Hepatocyte (in vitro differentiated cells): ENCODE measurements at regions not wholly inside any gene's neighbourhood (a gene's known extent, or its start where the extent isn't known, plus 50 kb on each side); places are given as distances from the start of the nearest gene placed in this dataset.
A peak's percentile ranks its signal among the peaks of the same experiment; 100 is the strongest.

Source experiments
- DNase-seq: peaks from one replicate; pipeline ENCODE4 v3.0.0-alpha.2; 2016; ENCODE audit warnings: low spot score
- H2AFZ ChIP-seq: fragments of 200-600 bp; sonication (generic); 2 replicates; pipeline ENCODE4 v1.6.0; 2016; ENCODE audit warnings: antibody characterized with exemption, mild to moderate bottlenecking
- H3K27ac ChIP-seq: fragments of 200-600 bp; sonication (generic); 2 replicates; pipeline ENCODE4 v1.5.1; 2016; ENCODE audit warnings: mild to moderate bottlenecking
- H3K27me3 ChIP-seq: fragments of 200-600 bp; sonication (generic); 2 replicates; pipeline ENCODE4 v1.6.1; 2016
- H3K36me3 ChIP-seq: fragments of 200-600 bp; sonication (generic); replicated peaks from 2 replicates; pipeline ENCODE4 v1.5.1; 2016; ENCODE audit warnings: low read depth; ENCODE audit not compliant: insufficient read depth
- H3K4me1 ChIP-seq: fragments of 200-600 bp; sonication (generic); 2 replicates; pipeline ENCODE4 v1.5.1; 2016; ENCODE audit warnings: mild to moderate bottlenecking, moderate library complexity; ENCODE audit not compliant: insufficient read depth
- H3K4me2 ChIP-seq: fragments of 200-600 bp; sonication (generic); 2 replicates; pipeline ENCODE4 v1.6.0; 2016
- H3K4me3 ChIP-seq: fragments of 200-600 bp; sonication (generic); 2 replicates; pipeline ENCODE4 v1.5.1; 2016; ENCODE audit warnings: mild to moderate bottlenecking
- H3K79me2 ChIP-seq: fragments of 200-600 bp; sonication (generic); 2 replicates; pipeline ENCODE4 v1.6.0; 2017; ENCODE audit warnings: mild to moderate bottlenecking
- H3K9me2 ChIP-seq: fragments of 200-600 bp; sonication (generic); replicated peaks from 2 replicates; pipeline ENCODE4 v1.6.0; 2017; ENCODE audit warnings: mild to moderate bottlenecking; ENCODE audit not compliant: insufficient read depth
- H3K9me3 ChIP-seq: fragments of 200-600 bp; sonication (generic); 2 replicates; pipeline ENCODE4 v1.5.1; 2016; ENCODE audit warnings: low read depth, mild to moderate bottlenecking
- H4K20me1 ChIP-seq: fragments of 200-600 bp; sonication (generic); 2 replicates; pipeline ENCODE4 v1.6.0; 2016; ENCODE audit warnings: mild to moderate bottlenecking; ENCODE audit not compliant: insufficient read depth, poor library complexity, severe bottlenecking
- EZH2 ChIP-seq: fragments of 200-600 bp; sonication (generic); IDR thresholded peaks from 2 replicates; pipeline ENCODE4 v1.6.1; 2016; ENCODE audit warnings: antibody characterized with exemption, mild to moderate bottlenecking, borderline replicate concordance
- EZH2phosphoT487 ChIP-seq: fragments of 200-600 bp; sonication (generic); IDR thresholded peaks from one replicate; pipeline ENCODE4 v1.6.1; 2018; ENCODE audit warnings: antibody characterized with exemption, mild to moderate bottlenecking, low read depth, moderate library complexity; ENCODE audit not compliant: unreplicated experiment, severe bottlenecking
- WGBS: methylation state at CpG from one replicate; pipeline ENCODE4 v1.1.6; 2016; ENCODE audit warnings: low lambda C conversion rate; ENCODE audit errors: missing lambda C conversion rate; 5-methylcytosine and 5-hydroxymethylcytosine counted together
- TF ChIP-seq, protein P1 (sequence below): fragments of 200-600 bp; sonication (generic); IDR thresholded peaks from 2 replicates; pipeline ENCODE4 v1.5.1; 2016; ENCODE audit warnings: antibody characterized with exemption, mild to moderate bottlenecking; ENCODE audit not compliant: poor library complexity

DNA sequence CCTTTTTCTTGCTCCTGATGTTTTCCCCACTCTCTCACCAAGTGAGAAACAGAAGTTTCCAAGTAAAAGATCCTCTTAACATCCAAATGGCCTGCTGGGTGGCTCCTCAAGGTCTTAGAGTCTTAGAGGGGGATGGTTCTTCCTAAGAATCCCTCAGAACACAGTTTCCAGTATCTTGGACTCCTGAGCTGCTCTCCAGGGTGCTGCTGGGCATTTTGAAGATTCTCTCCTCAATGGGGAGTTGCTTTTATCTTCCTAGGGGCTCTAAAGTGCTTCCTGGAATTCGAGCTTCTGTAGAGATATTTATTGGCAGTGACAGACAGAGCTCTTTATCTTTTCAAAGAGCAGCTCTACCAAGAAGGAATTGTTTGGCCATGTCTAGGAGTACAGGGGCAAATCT, 70.8 kb upstream of the SLC35B3 start:
- no peaks in the 10 kb centered on the region for H3K36me3 ChIP-seq
- no peak overlapping the region for H3K4me2 ChIP-seq
- 0% methylated on average over 1 of the region's 1 CpG for WGBS
- no peaks in the 10 kb centered on the region for H4K20me1 ChIP-seq
- H3K4me1 ChIP-seq: no peaks in the 10 kb centered on the region
- TF ChIP-seq EZH2 (no peak), EZH2phosphoT487 (no peak)
- TF ChIP-seq, protein P1, sequence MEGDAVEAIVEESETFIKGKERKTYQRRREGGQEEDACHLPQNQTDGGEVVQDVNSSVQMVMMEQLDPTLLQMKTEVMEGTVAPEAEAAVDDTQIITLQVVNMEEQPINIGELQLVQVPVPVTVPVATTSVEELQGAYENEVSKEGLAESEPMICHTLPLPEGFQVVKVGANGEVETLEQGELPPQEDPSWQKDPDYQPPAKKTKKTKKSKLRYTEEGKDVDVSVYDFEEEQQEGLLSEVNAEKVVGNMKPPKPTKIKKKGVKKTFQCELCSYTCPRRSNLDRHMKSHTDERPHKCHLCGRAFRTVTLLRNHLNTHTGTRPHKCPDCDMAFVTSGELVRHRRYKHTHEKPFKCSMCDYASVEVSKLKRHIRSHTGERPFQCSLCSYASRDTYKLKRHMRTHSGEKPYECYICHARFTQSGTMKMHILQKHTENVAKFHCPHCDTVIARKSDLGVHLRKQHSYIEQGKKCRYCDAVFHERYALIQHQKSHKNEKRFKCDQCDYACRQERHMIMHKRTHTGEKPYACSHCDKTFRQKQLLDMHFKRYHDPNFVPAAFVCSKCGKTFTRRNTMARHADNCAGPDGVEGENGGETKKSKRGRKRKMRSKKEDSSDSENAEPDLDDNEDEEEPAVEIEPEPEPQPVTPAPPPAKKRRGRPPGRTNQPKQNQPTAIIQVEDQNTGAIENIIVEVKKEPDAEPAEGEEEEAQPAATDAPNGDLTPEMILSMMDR: no peak
- peak; percentile 4 for DNase-seq
- H3K9me2 ChIP-seq: no peaks in the 10 kb centered on the region
- no peaks in the 10 kb centered on the region for H3K79me2 ChIP-seq
- no peak overlapping the region for H2AFZ ChIP-seq
- no peak overlapping the region for H3K27ac ChIP-seq
- no peak overlapping the region for H3K4me3 ChIP-seq
- H3K9me3 ChIP-seq: no peaks in the 10 kb centered on the region
- H3K27me3 ChIP-seq: no peaks in the 10 kb centered on the region

DNA sequence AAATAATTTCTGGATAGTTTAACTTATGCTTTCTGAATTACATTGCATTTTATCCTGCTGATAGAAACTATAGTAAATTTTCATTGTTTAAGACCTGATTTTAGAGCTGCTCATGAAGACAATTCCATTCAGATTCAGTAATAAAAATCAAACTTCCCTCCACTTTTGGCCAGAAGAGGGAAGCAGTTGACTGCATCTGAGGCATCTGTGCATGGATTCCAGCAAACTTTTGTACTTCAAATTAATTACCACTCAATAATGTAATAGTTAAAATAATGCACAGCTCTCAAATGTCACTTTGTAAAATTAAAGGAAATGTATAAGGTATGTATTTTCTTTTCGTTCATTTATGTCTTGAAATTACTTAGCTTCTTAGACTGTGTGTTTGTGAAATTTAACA, 64.2 kb upstream of the SLC35B3 start:
- TF ChIP-seq, protein P1: peak; percentile 78
- TF ChIP-seq EZH2: no peak
- no peak overlapping the region for H3K4me2 ChIP-seq
- H3K27ac ChIP-seq: no peak overlapping the region
- no peaks in the 10 kb centered on the region for H3K36me3 ChIP-seq
- no peaks in the 10 kb centered on the region for H3K9me2 ChIP-seq
- H3K27me3 ChIP-seq: no peaks in the 10 kb centered on the region
- peak; percentile 18 for DNase-seq
- no peak overlapping the region for H3K4me3 ChIP-seq
- no peaks in the 10 kb centered on the region for H3K4me1 ChIP-seq
- H3K79me2 ChIP-seq: no peaks in the 10 kb centered on the region
- H2AFZ ChIP-seq: no peak overlapping the region
- 19% methylated on average over 1 of the region's 1 CpG for WGBS
- H3K9me3 ChIP-seq: no peaks in the 10 kb centered on the region
- H4K20me1 ChIP-seq: no peaks in the 10 kb centered on the region

DNA sequence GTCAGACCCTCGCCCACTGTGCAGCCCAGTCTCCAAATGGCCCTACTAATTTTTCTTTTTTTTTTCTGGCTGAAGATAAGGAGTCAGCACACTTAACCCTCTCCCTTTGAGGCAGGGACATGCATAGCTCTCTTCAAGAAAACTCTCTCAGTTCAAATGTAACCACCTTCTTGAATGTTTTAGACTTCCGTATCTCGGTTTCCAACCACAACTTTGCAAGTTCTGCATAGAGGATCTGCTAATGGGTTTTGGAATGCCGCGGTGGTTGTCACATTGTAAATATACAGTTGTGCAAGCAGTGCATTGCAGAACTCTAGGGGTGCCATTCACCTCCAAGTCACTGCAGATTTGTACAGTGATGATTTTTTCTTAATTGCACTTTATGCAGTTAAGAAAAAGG, 59.4 kb upstream of the SLC35B3 start:
- no peaks in the 10 kb centered on the region for H3K9me3 ChIP-seq
- WGBS: 88% methylated on average over 5 of the region's 5 CpGs
- H4K20me1 ChIP-seq: no peaks in the 10 kb centered on the region
- H3K79me2 ChIP-seq: no peaks in the 10 kb centered on the region
- no peaks in the 10 kb centered on the region for H3K27me3 ChIP-seq
- TF ChIP-seq, protein P1: no peak
- TF ChIP-seq EZH2 (no peak), EZH2phosphoT487 (no peak)
- no peaks in the 10 kb centered on the region for H3K9me2 ChIP-seq
- H3K36me3 ChIP-seq: no peaks in the 10 kb centered on the region
- H3K27ac ChIP-seq: no peak overlapping the region
- no peaks in the 10 kb centered on the region for H3K4me1 ChIP-seq
- DNase-seq: no peak
- H2AFZ ChIP-seq: no peak overlapping the region
- no peak overlapping the region for H3K4me3 ChIP-seq
- no peak overlapping the region for H3K4me2 ChIP-seq

DNA sequence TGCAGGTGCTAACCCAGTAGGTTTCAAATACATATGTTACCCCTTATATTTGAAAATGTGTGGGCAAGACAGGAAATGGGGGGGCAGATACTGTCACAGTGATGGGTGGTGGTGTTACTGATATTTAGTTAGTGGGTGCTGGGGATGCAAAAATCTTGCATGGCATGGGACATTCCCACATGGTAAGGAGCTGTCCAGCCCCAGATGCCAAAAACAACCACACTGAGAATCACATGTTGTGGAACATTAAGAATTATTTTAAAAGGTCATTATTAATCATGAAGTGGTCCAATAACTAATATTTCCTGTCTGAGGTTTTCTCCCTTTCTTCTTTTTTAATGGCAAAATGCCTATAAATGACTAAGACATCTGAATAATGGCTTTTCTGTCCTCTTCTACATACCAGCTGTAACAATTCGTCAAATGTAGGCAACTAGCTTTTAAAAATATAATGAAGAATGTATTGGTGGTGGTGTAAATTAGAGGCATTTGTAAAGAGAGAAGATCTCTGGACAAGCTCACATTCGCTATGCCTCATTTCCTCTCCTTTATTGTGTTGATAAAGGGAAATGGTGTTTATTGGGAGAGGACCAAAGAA, 57.3 kb upstream of the SLC35B3 start:
- Histone ChIP-seq H3K4me1 (no peaks in the 10 kb centered on the region), H3K27me3 (no peaks in the 10 kb centered on the region), H4K20me1 (no peaks in the 10 kb centered on the region), H3K9me2 (no peaks in the 10 kb centered on the region), H3K4me3 (no peak overlapping the region), H3K36me3 (no peaks in the 10 kb centered on the region), H2AFZ (no peak overlapping the region), H3K9me3 (no peaks in the 10 kb centered on the region), H3K79me2 (no peaks in the 10 kb centered on the region), H3K27ac (no peak overlapping the region), H3K4me2 (no peak overlapping the region)
- TF ChIP-seq EZH2 (no peak), EZH2phosphoT487 (no peak)
- TF ChIP-seq, protein P1: no peak
- 79% methylated on average over 2 of the region's 2 CpGs for WGBS
- no peak for DNase-seq
